ENCODE measurements at regions not wholly inside any gene's neighbourhood (a gene's known extent, or its start where the extent isn't known, plus 50 kb on each side); places are given as distances from the start of the nearest gene placed in this dataset.

GRCh38 chr2:30031184-30031583 is 109.8 kb upstream of the ALK start:
- POLR2A ChIA-PET, result no interaction called here
- intact Hi-C loops (cut with micrococcal nuclease; ENCODE audit: unreplicated experiment) (loop anchor here (5.0 kb wide), 1 partner anchor 1074 kb away; no protein-coding TSS in a partner anchor), in situ Hi-C loops (cut with HindIII; ENCODE audit: low pct_unique_long_range_greater_than_20kb, low sequenced_read_pairs) (no loop called here)
- CTCF ChIA-PET, result no interaction called here
- no TSS peak for BruUV-seq (replicated peaks)
- Histone ChIP-seq H3K9me3 (ENCODE audit: control insufficient read depth, insufficient read depth, low read depth, low read length) (no peaks in the 10 kb centered on the region), H3K27ac (ENCODE audit: low read length) (no peak overlapping the region), H3K4me1 (ENCODE audit: control insufficient read depth, insufficient read depth, low read length) (no peaks in the 10 kb centered on the region), H3K4me3 (ENCODE audit: low read depth in 2 of 2, low read length in 2 of 2) (no peak overlapping the region), H3K36me3 (ENCODE audit: control insufficient read depth, insufficient read depth, low read length) (no peaks in the 10 kb centered on the region), H3K27me3 (ENCODE audit: control insufficient read depth, insufficient read depth, low read length) (peaks cover 12% of the 10 kb centered on the region)
- TF ChIP-seq CTCF (IDR thresholded peaks at IDR 0.05) (no peak), POLR2AphosphoS5 (IDR thresholded peaks at IDR 0.05; ENCODE audit: low read depth, low read length) (no peak), SIN3A (IDR thresholded peaks at IDR 0.05; ENCODE audit: borderline replicate concordance, insufficient read depth, low read depth, low read length) (no peak), REST (IDR thresholded peaks at IDR 0.05; ENCODE audit: insufficient read depth in 1 of 2, low read depth in 2 of 2, low read length in 1 of 2) (no peak), TCF7L2 (IDR thresholded peaks at IDR 0.05; ENCODE audit: low read depth, low read length) (no peak)
- ATAC-seq (no peak), DNase-seq (ENCODE audit: low read depth, low spot score) (no peak)

- TF ChIP-seq TCF7L2 (IDR thresholded peaks at IDR 0.05; ENCODE audit: low read depth, low read length) (no peak), SIN3A (IDR thresholded peaks at IDR 0.05; ENCODE audit: borderline replicate concordance, insufficient read depth, low read depth, low read length) (no peak), CTCF (IDR thresholded peaks at IDR 0.05) (no peak), POLR2AphosphoS5 (IDR thresholded peaks at IDR 0.05; ENCODE audit: low read depth, low read length) (no peak), REST (IDR thresholded peaks at IDR 0.05; ENCODE audit: insufficient read depth in 1 of 2, low read depth in 2 of 2, low read length in 1 of 2) (no peak)
- H3K4me3 ChIP-seq (ENCODE audit: low read depth in 2 of 2, low read length in 2 of 2), result no peak overlapping the region
- ChIA-PET CTCF (no interaction called here), POLR2A (interaction anchor here (0.8 kb wide), 1 partner anchor 810 kb away, joined by 6 read pairs; no protein-coding TSS in a partner anchor)
- DNase-seq (ENCODE audit: low read depth, low spot score) (no peak), ATAC-seq (no peak)
- intact Hi-C loops (cut with micrococcal nuclease; ENCODE audit: unreplicated experiment) (loop anchor here (5.0 kb wide), 1 partner anchor 1077 kb away; no protein-coding TSS in a partner anchor), in situ Hi-C loops (cut with HindIII; ENCODE audit: low pct_unique_long_range_greater_than_20kb, low sequenced_read_pairs) (no loop called here)
- no peaks in the 10 kb centered on the region for H3K9me3 ChIP-seq (ENCODE audit: control insufficient read depth, insufficient read depth, low read depth, low read length)
- H3K27me3 ChIP-seq (ENCODE audit: control insufficient read depth, insufficient read depth, low read length), result peaks cover 4% of the 10 kb centered on the region; the same call in 1 of the 2 replicates
- H3K27ac ChIP-seq (ENCODE audit: low read length), result no peak overlapping the region
- H3K36me3 ChIP-seq (ENCODE audit: control insufficient read depth, insufficient read depth, low read length), result no peaks in the 10 kb centered on the region
- BruUV-seq (replicated peaks), result no TSS peak
- no peaks in the 10 kb centered on the region for H3K4me1 ChIP-seq (ENCODE audit: control insufficient read depth, insufficient read depth, low read length)
These were observed 112.6 kb upstream of the YPEL5 start for GRCh38 chr2:30034052-30034775.

Data from Panc1 (cell line).